GM18907 (cell line): ENCODE measurements at regions not wholly inside any gene's neighbourhood (a gene's known extent, or its start where the extent isn't known, plus 50 kb on each side); places are given as distances from the start of the nearest gene placed in this dataset.
"Not testable (repeated sequence)": the region's sequence is repeated elsewhere in the genome, so short reads cannot be mapped to it uniquely, and the experiment has no call there.

Experiments
- ATAC-seq: cut with Tn5 transposase; IDR thresholded peaks from one replicate; pipeline ENCODE4 v1.9.1; 2021; ENCODE audit warnings: mild to moderate bottlenecking, moderate library complexity; ENCODE audit not compliant: unreplicated experiment

DNA sequence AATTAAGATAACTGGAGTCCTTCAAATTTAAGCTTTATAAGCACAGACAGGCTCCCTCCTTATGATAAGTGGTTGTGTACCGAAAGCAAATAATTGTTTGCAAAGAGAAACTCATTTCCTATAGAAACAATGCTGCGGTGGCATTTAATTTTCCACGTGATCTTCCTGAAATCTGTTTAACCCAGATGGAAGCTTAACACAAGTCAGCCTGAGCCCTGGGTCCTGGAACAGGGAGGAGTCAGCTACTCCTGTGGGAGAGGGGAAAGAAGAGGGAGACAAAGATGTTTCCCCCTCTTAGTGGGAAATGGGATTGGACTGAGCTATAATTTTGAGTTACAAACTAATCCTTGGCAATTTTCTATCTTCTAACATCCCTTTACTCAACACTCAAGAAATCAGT, 136.5 kb downstream of the ELOVL4 start:
- ATAC-seq = no peak

DNA sequence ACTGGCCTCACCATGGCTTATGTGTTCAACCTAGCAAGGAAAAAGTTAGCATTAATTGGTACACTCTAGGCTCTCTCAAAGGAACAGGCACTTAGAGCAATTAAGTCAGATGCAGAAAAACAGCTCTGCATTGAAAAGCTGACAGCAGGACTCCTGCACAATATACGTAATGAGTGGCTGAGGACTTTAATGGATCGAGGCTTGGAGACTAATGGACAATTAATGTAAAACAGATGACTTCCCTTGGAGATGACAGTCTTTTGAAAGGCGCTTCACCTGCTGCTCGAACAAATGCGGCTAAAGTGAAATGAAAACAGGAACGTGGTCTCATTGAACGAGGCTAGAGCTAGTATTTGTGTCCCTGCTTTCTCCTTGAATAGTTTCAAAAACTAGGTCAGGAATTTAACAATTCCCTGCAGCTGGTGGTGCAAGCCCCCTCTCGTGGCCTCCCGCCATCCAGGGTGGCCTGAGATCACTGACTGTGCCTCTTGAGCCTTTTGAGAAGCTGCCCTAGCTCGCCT, 137.1 kb downstream of the ELOVL4 start:
- ATAC-seq = no peak

DNA sequence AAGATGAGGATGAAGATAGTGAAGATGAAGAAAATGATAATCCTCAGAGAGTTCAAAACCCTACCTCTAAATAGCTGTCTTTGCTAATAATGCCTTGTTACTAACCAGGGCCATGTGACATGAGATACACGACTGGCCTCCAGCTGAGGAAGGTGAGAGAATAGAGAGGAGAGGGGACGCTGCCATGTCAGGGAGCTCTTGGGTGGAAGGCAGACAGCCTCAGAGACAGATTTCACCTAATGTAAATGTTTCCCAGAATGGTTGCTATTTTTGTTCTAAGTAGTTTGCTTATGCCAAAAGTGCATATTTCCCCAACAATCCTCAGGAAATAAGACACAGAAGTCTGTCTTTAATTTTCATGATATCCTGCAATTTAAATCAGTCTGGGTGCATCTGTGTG, 138.4 kb downstream of the ELOVL4 start:
- no peak for ATAC-seq

DNA sequence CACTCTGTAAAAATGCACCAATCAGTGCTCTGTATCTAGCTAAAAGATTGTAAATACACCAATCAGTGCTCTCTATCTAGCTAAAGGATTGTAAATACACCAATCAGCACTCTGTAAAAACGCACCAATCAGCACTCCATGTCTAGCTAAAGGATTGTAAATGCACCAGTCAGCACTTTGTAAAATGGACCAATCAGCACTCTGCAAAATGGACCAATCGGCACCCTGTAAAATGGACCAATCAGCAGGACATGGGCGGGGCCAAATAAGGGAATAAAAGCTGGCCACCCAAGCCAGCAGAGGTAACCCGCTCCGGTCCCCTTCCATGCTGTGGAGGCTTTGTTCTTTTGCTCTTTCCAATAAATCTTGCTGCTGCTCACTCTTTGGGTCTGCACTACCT, 140.7 kb downstream of the ELOVL4 start:
- ATAC-seq = not testable (repeated sequence)

DNA sequence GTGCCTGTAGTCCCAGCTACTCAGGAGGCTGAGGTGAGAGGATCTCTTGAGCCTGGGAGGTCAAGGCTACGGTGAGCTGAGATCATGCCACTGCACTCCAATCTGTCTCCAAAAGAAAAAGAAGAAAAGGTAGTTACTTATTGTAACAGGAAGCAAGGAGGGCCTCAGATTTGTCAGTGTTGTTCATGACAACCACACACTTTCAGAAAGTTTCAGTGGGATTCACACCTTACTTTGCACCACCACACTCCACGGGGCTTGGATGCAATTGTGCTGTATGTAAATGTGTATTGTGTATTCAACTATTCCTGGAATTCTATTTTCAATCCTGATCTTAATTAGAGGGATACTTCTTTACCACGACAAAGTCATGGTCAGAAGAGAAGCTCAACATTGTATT, 142.6 kb downstream of the ELOVL4 start:
- no peak for ATAC-seq

DNA sequence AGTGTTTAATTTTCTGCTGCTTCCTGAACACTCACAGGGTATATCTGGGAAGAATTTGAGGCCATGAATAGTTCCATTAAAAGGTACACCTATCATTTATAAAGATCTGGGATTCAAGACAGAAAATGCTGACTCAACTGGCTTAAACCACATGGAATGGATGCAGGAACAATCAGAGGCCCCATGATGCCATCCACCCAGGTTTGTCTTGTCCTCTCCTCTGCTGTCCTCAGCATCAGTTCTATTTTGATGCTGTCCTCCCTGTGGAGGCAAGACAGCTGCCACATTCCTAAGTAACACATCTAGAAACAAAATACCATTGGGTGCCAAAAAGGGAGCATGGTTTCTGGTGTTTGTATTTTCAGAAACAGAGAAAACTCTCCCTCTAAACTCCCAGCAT, 143.4 kb downstream of the ELOVL4 start:
- ATAC-seq = no peak

DNA sequence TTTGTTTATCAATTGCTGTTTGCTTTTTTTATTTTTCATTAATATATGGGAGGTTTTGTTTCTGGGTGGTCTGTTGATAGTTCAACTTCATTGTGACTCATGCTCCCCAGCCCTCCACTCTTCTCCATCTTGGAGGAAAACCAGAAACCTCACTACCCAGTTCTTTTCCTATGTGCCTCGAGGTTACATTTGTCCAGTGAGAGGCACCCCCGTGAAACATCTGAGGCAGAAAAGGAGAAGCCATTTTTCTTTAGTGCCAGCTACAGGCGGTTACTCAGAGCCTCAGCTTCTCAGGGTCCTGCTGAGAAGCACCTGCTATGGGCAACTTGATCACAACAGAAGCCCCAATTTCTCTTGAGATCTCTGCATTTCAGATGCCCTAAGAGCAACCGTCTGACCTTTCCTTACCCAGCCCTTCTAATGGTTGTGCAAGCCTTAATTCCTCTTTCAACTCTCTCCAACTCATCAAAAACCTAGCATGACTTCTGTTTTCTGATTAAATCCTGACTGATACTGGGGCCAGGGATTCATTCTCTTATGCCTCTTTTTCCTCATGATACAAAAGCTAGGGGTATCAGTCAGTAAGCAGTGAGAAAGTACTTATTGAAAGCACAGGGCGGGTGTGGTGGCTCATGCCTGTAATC, 144.6 kb downstream of the ELOVL4 start:
- ATAC-seq = no peak

DNA sequence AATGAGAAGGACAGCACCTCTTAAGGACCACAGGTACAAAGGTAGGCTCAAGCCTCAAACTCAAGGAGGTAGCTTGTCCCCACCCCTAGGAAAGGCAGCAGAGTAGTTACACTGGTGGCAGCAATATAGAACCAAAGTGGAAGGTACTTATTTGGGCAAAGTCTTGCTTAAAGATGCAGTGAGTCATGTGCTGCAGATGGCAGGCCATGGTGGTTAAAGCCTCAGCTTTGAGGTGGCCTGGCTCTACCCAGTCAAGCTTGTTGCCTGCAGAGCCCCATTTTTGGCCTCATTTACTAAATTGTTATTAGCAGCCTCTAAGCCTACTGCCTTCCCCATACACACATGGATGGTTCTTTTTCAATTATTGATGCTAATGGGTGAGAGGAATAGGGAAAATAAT, 146.0 kb downstream of the ELOVL4 start:
- no peak for ATAC-seq

DNA sequence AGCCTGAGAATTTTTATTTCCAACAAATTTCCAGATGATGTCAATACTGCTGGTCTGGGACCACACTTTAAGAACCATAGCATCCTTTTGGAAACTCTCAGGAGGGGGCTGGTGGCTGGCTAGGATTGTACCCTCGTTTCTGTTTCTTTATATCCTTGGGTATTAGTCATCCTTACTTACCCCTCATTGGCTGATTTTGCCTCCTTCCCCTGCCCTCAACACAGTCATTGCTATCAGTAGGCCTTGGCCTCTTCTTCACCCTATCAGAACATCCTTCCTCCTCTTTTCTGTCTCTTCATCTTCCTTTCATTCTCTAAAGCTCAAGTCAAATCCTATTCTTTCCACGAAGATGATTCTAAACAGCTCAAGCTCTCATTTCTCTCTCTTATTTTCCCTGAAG, 148.5 kb downstream of the ELOVL4 start:
- ATAC-seq = no peak

DNA sequence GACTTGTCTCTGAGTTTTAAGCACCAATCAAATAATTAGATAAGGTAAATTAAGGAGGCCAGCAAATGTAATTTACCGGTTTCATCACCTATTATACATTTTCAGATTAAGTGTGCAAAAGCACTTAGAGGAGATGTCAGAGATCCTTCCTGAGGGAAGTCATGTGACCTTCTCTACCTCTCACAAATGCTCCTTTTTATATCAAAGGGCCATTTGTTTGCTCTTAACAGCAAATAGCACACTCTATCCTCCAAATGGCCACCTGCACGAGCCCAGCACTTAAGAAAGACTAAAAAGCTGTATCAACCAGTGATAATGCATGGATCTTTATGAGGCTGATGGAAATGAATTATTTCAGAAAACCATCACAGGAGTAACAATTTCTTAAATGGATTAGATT, 149.4 kb downstream of the ELOVL4 start:
- ATAC-seq = no peak

DNA sequence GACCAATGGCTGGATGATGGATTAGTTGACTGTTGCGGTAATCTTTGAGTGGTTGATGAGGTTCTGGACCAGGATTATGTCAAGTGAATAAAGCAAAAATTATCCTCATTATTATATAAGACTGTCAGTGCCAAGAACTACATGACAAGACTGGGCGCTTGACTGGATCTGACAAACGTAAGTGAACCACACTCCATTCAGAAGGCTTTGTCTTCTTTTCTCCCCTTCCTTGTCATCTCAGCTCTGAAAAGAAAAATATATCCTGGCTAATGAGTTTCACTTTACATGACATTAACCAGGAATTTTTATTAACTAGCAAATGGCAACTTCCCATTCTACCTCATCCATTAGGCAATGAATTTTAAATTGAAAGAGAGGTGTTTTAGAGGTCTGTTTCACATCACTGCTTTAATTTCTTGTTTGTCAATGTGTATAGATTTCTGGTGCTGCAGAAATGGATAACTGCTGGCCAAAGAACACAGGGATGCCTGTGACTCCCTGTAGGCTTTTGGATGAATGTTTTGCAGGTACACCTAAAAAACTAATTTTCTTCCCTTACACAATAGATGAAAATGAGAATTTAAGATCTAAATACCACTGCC, 150.1 kb downstream of the ELOVL4 start:
- no peak for ATAC-seq

DNA sequence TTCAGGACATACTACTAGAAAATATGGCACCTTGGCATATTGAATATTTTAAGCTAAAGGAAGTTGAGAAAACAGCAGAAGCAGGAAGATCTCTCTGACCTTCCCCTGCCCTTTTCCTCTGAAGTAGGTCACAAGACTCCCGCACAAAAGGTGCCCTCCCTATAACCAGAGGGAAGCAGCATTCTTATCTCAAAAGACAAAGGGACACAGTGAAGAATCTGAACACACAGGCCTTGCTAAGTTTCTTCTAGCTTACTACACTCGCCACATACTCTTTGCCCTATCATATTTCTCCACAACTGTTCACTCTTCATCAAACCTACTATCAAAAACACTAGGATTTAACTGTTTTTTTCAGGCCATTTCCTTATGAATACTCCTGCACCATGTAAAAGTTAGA, 151.2 kb downstream of the ELOVL4 start:
- no peak for ATAC-seq

DNA sequence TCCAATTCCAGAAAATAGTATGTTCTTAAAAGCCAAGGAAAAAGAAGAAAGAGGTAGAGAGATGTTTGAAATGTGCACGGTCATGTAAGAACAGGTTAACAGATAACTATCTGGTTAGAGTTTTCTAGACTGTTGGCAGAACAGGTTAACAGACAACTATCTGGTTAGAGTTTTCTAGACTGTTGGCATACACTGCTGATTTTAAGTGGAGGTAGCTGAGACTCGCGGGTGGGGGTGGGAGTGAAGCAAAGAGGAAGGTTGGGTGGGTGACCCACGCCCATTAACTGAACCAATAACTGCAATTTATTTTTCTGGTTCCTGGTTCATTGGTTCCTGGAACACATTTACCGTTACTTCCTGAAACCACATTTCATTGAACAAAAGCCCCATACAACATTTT, 157.5 kb downstream of the ELOVL4 start:
- no peak for ATAC-seq

DNA sequence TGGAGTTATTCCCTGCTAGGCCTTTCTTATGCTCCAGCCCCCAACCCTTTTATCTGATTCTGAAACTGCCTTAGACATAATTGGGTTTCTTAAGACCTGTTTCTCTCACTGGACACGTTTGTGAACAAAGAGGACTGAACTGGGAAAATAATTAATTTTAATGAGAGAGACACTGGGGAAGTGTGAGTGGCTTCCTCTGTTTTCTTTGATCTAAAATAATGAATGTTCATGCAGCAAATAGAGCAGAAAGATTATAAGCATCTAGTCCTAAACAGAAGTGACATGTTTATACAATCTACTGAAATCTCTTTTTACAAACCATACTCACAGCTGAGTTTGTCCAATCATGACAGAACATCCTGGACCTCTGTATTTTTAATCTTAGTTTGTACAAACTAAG, 157.6 kb downstream of the SH3BGRL2 start:
- ATAC-seq = no peak

DNA sequence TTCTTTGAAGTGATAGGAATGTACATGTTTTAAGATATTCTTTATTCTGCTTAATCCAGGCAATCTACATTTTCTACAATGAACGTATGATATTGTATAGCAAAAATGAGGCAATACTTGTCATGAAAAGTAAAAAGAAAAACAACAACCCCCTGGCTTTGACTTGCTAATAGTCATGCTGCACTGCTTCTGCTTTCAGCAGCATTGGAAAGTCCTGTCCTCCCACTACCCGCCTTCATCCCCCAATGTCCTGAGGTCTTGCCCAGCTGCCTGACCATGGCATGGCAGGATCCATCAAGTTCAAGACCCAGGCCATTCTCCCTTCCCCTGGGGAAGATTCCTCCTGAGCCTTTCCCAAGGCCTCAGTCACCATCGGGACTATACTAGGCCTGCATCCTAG, 156.5 kb downstream of the SH3BGRL2 start:
- no peak for ATAC-seq

DNA sequence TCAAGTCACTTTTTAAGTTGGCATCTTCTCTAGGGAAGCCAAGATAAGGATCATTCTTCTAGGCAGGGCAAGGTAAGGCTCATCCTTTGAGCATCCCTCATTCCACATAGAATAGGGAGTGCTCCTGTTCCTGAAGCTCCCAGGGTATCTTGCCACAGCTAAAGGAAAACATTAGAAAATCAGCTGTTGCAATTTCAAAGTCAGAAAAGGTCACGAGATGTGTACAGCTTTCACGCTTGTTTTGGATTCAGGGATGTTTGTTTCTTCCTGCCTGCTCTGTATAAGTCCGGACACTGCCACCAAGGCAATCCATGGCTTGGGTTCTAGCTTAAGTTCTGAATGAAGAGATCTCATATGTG, 153.2 kb downstream of the SH3BGRL2 start:
- ATAC-seq = no peak

DNA sequence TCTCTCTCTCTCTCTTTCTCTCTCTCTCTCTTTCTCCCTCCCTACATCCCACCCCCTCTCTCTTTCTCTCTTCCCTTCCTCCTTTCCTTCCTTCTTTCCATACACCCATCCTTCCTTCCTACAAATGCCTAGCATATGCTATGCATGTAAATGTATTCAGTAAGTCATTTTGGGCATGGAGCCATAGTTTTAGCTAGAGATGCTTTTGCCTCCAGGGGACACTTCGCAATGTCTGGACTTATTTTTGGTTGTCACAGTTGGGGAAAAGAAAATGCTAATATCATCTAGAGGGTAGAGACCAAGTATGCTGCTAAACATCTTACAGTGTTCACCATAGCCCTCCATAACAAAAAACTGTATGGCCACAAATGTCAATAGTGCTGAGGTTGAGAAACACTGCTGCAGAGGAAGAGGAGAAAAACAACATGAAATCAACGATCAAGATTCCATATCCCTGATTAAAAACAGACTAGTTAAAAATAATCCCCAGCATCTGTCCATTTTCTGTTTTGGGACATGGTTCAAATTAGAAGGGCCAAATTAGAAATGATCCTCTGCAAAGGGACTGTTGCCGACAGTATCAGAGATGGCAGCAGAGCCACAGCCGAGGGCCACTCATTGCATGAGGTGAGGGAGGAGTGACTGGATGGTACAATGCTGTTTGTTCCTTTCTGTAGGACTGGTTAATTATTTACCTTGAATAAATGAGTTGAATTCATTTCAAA, 152.7 kb downstream of the SH3BGRL2 start:
- ATAC-seq = no peak

DNA sequence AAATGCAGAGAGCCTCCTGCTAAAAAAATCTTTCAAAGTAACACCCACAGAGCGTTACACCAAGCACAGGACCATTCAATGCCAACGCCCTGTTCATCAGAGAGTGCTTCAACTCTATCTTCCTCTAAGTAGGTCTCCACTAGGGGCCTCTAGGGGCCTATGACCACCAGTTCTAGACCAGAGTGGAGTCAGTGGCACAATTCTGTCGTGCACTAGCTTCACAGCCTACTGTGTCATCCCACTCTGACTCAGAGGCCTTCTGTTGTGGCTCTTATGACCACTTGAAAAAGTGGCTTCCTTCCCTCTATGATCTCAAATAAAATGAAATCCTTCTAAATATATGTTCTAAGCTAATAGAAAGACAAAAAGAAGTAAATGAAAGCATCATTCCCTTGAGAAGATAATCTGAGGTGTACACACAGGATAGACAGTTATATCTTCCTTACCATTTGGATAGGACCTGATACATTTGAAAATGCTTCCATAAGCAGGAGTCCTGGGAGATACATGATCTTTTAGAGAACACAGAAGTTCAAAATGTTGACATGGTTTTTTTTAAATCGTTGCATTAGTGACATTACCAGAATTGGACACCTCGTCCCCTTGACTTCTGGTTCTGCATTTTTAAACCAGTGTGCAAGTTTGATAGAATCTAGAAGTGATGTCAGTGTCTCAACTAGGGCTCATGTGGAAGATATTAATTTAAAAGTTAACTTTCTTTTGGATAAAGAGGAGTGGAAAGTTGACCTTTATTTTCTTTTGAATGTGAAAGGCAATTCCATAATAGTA, 151.9 kb downstream of the SH3BGRL2 start:
- no peak for ATAC-seq

DNA sequence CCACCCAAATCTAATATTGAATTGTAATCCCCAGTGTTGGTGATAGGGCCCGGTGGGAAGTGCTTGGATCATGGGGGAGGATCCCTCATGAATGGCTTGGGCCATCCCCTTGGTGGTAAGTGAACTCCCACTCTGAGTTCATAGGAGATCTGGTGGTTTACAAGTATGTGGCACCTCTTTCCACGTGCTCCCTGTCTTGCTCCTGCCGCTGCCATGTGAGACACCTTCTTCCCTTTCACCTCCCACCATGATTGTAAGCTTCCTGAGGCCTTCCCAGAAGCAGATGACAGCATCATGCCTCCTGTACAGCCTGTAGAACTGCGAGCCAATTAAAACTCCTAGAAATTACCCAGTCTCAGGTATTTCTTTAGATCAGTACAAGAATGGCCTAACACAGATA, 150.8 kb downstream of the SH3BGRL2 start:
- no peak for ATAC-seq

DNA sequence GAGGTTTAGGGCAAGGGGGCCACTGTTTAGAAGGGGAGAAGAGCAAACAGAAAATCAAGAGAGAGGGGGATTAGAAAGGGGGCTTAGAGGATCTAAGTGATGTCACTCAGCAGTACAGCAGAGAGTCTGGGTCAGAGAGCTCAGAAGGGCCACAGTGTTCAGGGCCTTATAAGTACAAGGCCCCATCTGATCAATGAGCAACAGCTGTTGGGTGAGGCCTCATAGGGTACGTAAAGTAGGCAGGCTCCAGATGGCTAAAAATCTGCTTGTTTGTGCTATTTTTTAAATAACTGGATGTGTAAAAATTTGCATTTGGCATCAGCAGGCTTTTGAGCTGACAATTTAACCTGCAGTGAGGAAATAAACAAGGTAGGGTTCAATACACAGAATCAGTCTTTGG, 149.8 kb downstream of the SH3BGRL2 start:
- ATAC-seq = no peak

DNA sequence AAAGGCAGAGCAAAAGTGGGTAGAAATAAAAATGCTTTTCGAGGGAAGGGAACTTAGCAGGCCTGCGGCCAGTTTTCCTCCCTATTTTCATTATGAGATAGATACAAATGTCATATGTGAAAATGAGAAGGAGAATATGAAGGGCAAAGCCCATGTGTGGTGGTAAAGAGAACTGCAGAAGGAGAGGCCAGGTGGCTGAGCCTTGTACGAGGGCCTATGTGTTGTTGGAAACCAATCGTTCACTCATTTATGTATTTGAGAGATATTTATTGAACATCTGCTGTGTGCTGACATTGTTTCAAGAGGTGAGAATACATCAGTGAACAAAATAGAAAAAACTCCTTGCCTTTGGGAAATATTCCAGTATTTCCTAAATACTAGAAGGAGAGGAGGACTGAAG, 147.7 kb downstream of the SH3BGRL2 start:
- ATAC-seq = no peak
